Activated CD4-positive, alpha-beta T cell treated with anti-CD3 and anti-CD28 coated beads, Interleukin-2, amount 50 U/mL, for 1 hour (primary cell): ENCODE measurements at regions not wholly inside any gene's neighbourhood (a gene's known extent, or its start where the extent isn't known, plus 50 kb on each side); places are given as distances from the start of the nearest gene placed in this dataset.
"Not testable (repeated sequence)": the region's sequence is repeated elsewhere in the genome, so short reads cannot be mapped to it uniquely, and the experiment has no call there.

Experiments
- DNase-seq: peaks from one replicate; pipeline ENCODE4 v3.0.0-alpha.2; 2020

DNA sequence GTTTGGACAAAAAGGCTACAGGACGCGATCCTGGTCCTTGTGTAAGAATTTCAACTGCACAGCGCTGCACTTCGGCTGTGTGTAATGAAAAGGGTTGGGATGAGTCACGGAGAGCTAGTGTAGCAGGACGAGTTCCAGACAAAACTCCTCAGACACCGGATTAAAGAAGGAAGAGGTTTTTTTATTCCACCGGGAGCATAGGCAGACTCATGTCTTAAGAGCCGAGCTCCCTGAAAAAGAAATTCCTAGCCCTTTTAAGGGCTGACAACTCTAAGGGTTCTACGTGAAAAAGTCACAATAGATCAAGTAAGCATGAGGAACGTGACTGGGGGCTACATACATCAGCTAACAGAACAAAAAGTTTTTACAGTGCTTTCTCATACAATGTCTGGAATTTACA lies 54.8 kb upstream of the FAM90A1 start:
- DNase-seq: not testable (repeated sequence)

GRCh38 chr12:8285681-8286080 lies 58.3 kb upstream of the FAM90A1 start:
- not testable (repeated sequence) for DNase-seq

- not testable (repeated sequence) for DNase-seq
These were observed 64.3 kb upstream of the FAM90A1 start for GRCh38 chr12:8291764-8292163.

GRCh38 chr12:8294662-8295061 lies 67.2 kb upstream of the FAM90A1 start:
- DNase-seq: not testable (repeated sequence)

GRCh38 chr12:8308611-8309010 lies 81.2 kb upstream of the FAM90A1 start:
- DNase-seq: not testable (repeated sequence)

DNA sequence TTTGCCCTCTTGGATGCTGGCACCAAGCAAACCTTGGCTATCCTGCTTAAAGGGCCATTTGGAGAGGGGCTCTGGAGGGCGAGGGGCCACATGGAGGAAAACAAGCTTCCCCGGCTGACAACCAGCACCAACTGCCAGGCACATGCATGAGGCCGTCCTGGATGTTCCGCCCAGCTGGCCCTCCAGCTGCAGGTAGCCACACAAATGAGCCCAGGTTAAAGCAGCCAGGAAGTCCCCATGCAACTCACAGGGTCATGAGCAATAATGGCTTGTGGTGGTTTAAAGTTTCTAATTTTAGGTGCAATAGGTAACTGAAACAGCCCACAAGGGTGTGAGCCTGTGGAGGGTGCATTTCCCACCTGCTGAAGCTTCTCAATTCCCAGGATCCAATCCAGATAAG lies 88.6 kb upstream of the FAM90A1 start:
- not testable (repeated sequence) for DNase-seq

GRCh38 chr12:8317675-8318074 lies 90.3 kb upstream of the FAM90A1 start:
- DNase-seq: not testable (repeated sequence)

DNA sequence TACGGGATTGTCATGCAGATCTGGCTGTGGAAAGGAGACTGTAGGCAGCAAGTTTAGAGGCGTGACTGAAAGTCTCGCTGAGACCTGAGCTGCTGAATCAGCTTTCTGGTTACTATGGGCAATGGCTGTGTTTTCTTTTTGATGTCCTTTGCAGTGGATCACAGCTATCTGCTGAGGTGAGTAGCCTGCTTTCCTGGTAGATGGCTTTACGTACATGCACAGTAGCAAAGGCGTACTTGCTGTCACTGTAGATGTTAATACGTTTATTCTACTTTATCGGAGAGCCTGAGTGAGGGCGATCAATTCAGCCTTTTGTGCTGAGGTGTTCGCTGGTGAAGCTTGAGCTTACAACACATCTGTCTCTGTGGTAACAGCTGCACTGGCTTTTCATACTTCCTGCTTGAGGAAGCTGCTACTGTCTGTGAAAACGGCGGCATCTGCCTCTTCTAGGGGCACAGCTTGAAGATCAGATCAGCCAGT lies 92.9 kb upstream of the FAM90A1 start:
- DNase-seq: peak; percentile 41

GRCh38 chr12:8320791-8321370 lies 93.5 kb upstream of the FAM90A1 start:
- not testable (repeated sequence) for DNase-seq

DNA sequence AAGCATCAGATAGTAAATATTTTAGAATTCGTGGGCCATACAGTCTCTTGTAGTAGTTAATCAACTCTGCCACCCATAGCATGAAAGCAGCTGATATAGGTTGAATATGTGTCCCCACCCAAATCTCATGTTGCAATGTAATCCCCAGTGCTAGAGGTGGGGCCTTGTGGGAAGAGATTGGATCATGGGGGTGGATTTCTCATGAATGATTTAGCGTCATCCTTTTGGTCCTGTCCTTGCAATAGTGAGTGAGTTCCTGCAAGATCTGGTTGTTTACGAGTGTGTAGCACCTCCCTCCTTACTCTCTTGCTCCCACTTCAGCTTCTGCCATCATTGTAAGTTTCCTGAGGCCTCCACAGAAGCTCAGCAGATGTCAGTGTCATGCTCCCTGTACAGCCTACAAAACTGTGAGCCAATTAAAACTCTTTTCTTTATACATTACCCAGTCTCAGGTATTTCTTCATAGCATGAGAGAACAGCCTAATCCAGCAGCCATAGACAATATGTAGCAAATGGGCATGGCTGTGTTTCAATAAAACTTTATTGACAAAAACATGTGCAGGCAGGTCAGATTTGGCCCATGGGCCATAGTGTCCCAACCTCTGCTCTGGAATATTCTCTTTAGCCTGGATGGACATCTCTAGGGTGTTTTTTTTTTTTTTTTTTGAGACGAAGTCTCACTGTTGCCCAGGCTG lies 97.9 kb upstream of the FAM90A1 start:
- DNase-seq: not testable (repeated sequence)

DNA sequence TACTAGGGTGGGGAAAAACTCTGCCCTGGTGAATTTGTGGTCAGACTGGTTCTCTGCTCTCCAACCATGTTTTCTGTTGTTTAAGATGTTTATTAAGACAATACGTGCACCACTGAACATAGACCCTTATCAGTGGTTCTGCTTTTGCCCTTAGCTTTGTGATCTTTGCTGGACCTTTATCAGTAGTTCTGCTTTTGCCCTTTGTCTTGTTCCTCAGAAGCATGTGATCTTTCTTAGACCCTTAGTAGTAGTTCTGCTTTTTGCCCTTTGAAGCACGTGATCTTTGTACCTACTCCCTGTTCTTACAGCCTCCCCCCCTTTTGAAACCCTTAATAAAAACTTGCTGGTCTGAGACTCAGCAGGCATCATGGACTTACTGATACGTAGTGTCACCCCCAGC lies 101.4 kb upstream of the FAM90A1 start:
- DNase-seq: not testable (repeated sequence)

GRCh38 chr12:8332373-8332772 lies 105.0 kb upstream of the FAM90A1 start:
- not testable (repeated sequence) for DNase-seq

DNA sequence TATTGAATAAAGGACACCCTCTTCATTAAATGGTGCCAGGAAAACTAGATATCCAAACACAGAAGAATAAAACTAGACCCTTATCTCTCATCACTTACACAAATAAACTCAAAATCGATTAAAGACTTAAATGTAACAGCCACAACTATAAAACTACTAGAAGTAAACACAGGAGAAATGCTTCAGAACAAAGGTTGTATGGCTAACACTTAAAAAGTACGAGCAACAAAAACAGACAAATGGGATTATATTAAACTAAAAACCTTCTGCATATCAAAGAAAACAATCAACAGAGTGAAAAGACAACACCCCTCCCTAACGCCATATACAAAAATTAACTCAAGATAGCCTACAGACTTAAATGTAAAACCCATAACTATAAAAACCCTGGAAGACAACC lies 104.7 kb upstream of the CLEC6A start:
- DNase-seq: not testable (repeated sequence)

DNA sequence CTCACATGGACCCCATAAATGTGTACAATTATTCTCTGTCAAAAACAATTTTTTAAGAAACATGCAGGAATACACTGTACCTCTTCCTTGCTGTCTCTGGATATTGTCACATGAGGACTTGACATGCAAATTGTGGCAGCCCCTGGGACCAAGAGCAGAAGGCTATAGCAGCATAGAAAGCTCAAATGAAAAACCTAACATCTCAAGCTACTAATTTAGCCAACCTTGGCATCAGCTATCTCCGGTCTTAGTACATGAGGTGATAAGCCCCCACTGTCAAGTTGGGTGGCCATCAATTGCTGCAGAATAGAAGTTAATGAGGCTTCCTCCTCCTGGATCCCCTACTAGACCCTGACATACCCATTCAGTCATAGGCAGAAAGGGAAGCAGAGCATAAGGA lies 101.0 kb upstream of the CLEC6A start:
- not testable (repeated sequence) for DNase-seq

DNA sequence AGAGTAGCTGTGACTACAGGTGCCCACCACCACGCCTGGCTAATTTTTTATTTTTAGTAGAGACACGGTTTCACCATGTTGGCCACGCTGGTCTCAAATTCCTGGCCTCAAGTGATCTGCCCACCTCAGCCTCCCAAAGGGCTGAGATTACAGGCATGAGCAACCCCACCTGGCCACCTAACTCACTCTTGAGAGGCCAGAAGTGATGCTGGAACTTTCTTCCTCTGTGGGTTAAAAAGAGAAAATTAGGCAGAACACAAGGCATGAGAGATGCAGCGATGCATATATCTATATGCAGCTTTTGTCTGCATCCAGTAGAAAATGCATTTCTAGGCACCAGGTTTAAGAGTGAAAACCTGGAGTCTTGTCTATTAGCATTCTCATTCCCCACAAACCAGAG lies 100.2 kb upstream of the CLEC6A start:
- DNase-seq: not testable (repeated sequence)

GRCh38 chr12:8373744-8374143 lies 82.0 kb upstream of the CLEC6A start:
- not testable (repeated sequence) for DNase-seq

GRCh38 chr12:8375122-8375521 lies 80.6 kb upstream of the CLEC6A start:
- DNase-seq: not testable (repeated sequence)

- not testable (repeated sequence) for DNase-seq
These were observed 78.0 kb upstream of the CLEC6A start for GRCh38 chr12:8377756-8378155.

DNA sequence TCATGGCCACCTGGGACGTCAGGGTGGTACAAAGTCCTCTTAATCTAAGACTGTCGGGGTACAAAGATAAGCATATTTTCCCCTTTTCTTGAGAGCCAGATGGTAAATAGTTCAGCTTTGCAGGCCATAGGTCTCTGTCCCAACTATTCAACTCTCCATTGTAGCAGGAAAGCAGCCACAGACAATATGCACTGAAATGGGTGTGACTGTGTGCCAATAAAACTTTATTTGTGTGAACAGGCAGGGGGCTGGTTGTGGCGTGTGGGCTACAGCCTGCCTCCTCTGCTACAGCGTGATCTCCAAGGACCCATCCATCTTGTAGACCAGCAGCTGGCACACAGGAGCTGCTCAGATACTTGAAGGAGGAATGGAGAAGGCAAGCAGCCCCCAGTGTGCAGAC lies 73.2 kb upstream of the CLEC6A start:
- not testable (repeated sequence) for DNase-seq

GRCh38 chr12:8384686-8385085 lies 71.1 kb upstream of the CLEC6A start:
- not testable (repeated sequence) for DNase-seq

DNA sequence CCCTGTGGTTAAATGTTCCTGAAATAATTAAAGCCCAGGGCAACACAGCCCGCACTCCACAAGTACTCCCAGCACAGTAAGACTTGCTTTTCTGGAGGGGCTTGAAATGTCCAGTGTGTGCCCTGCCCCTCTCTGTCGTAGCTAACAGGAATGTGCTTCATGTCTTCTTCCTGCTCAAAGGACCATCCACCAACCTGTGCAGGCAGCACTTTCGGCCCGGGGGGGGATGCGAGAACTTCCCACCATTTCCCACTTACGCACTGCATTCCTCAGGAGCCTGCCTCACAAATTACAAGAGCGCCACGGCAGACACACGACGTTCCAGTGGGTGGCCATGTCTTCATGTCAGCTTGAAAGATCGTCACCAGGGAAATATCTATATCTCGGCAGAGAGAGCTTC lies 70.3 kb upstream of the CLEC6A start:
- not testable (repeated sequence) for DNase-seq

GRCh38 chr12:8386661-8387060 lies 69.1 kb upstream of the CLEC6A start:
- DNase-seq: not testable (repeated sequence)

GRCh38 chr12:8389296-8389695 lies 66.5 kb upstream of the CLEC6A start:
- not testable (repeated sequence) for DNase-seq

DNA sequence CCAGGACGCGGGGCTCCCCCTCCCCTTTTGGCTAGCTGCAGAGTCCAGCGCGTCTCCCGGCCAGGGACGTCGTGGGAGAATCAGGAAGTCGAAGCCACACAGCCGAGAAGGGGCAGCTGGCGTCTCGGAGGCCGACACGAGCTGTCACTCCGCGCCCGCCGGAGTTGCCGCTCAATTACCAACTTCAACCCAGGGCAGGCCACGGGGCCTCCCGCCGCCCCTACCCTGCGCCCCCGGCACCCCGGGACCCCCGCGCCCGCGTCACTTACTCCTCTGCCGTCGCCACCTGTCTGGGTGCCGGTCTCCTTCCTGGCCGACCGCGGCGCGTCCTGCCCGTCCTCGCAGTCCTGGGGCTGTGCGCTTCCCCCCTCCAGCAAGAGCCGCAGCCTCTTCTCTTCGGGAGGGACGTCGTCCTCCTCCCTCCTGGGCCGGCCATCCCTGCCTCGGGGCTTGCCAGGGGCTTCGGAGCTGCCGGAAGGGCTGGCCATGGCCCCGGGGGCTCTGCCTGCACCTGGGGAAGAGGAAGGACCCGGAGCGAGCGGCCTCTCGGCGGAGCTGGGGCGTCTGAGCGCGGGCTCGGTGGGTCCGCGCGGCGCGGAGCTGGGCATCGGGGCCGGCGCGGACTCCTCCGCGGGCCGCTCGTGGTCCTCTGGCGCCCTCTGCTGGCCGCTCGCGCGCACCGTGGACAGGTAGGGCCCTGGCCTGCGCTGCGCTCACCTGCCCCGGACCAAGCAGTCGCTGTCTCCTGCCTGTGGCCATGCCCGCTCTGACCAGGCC lies 65.6 kb upstream of the CLEC6A start:
- peak; percentile 86 for DNase-seq
